Activated CD4-positive, alpha-beta T cell treated with anti-CD3 and anti-CD28 coated beads, Interleukin-2, Interleukin-6, amounts not matched to agents 100 ng/mL and 50 ng/mL, durations not matched to agents 16 hours and 8 hours (primary cell): ENCODE measurements at regions not wholly inside any gene's neighbourhood (a gene's known extent, or its start where the extent isn't known, plus 50 kb on each side); places are given as distances from the start of the nearest gene placed in this dataset.
"Not testable (repeated sequence)": the region's sequence is repeated elsewhere in the genome, so short reads cannot be mapped to it uniquely, and the experiment has no call there.

ENCODE experiments used
- DNase-seq: peaks from one replicate; pipeline ENCODE4 v3.0.0-alpha.2; 2020

- no peak for DNase-seq
Measured at GRCh38 chr1:70556541-70556940, 145.5 kb downstream of the CTH start.

GRCh38 chr1:70567167-70567566, 156.1 kb downstream of the CTH start:
- no peak for DNase-seq

DNA sequence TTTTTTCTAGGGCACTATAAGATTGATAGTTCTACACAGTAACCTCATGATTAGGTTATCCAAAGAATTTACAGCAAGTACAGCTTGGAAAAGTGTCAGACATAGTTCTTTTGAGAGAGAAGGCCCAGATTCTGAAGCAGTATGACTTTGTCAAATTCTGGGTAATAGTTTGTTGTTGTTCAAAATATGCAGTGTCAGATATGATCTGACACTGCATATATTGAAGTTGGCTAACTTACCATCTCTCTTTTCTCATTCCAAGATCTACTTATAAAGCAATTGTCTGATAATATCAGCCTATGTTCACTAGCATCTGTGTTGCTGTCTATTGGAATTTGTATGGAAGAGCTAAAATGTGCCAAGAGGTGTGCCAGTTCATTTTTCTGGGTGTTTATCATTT, 160.1 kb downstream of the CTH start:
- DNase-seq = no peak

- DNase-seq = no peak
Measured at GRCh38 chr1:70573317-70573843, 162.3 kb downstream of the CTH start.

DNA sequence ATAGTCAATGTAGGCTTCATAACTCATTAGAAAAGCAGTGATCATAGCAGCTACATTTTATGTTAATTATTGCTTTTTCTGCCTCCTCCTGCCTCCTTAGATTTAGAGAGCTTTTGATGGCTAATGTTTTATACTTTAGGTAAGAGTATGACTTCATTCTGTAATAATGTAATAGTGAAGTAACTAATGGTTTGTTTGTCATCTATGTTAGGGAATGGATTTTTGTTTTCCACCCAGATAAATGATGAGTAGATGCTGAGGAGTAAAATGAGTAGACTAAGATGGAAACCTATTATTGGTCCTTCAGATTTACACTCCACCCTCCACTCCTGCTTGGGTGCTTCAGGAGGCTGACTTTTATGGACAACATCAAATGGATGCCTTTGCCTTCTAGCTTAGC, 170.6 kb downstream of the CTH start:
- DNase-seq = no peak

DNA sequence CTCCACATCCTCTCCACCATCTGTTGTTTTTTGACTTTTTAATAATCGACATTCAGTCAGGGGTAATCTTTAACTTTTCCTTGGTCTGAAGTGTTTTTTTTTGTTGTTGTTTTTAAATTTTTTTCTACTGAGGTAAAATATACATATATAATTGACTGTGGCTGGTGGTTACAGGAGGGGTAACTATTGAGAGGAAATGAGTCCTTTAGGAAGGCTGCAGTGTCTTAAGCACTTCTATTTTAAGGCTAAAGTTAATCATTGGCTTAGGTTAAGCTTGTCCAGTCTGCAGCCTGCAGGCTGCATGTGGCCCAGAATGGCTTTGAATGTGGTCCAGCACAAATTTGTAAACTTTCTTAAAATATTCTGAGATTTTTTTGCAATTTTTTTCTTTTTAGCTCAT, 172.5 kb downstream of the CTH start:
- no peak for DNase-seq

DNA sequence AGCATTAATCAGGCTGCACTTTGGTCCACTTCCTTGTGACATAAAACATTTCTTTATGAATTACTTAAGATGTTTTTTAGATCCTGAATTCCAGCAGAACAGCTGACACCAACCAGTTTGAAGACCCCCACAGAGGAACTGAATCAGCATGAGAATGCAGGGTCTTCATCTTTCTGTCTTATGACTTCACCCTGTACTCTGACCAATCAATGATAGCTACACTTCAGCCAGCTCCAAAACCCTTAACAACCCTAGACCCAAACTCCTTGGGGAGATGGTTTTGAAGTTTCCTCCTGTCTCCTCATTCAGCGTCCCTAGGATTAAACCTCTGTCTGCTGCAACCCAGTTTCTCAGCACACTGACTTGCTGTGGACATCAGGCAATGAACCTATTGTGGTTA, 175.0 kb downstream of the CTH start:
- no peak for DNase-seq

- no peak for DNase-seq
Measured at GRCh38 chr1:70587872-70588366, 176.9 kb downstream of the CTH start.

GRCh38 chr1:70593551-70593950, 182.5 kb downstream of the CTH start:
- DNase-seq = not testable (repeated sequence)

DNA sequence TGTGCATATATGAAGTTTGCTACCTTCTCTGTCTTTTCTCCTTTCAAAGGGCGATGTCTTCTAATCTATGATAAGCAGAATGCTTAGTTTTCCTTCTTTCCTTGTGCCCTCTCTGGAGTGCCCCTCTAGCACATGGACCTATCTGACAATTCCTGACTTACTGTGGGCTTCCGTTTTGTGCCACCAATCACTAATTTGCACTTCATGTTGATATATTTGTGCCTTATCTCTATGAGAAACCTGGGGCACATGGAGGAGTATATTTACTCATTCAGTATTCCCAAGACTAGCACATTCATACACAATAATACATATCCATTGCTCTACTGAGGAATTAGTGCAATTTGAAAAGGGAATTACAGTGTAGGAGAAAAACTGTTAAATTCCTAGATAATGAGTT, 197.7 kb downstream of the CTH start:
- no peak for DNase-seq

DNA sequence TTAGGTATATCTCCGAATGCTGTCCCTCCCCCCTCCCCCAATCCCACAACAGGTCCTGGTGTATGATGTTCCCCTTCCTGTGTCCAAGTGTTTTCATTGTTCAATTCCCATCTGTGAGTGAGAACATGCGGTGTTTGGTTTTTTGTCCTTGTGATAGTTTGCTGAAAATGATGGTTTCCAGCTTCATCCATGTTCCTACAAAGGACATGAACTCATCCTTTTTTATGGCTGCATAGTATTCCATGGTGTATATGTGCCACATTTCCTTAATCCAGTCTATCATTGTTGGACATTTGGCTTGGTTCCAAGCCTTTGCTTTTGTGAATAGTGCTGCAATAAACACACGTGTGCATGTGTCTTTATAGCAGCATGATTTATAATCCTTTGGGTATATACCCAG, 199.1 kb downstream of the CTH start:
- not testable (repeated sequence) for DNase-seq

DNA sequence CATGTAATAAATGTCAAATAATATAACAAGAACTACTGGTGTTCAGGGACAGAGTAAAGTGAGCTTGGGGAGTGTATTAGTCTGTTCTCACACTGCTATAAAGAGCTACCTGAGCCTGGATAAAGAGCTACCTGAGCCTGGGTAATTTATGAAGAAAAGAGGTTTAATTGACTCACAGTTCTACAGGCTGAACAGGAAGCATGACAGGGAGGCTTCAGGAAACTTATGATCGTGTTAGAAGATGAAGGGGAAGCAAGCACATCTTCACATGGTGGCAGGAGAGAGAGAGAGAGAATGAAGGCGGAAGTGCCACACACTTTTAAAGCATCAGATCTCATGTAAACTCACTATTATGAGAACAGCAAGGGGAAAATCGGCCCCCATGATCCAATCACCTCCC, 205.9 kb downstream of the CTH start:
- DNase-seq = no peak

DNA sequence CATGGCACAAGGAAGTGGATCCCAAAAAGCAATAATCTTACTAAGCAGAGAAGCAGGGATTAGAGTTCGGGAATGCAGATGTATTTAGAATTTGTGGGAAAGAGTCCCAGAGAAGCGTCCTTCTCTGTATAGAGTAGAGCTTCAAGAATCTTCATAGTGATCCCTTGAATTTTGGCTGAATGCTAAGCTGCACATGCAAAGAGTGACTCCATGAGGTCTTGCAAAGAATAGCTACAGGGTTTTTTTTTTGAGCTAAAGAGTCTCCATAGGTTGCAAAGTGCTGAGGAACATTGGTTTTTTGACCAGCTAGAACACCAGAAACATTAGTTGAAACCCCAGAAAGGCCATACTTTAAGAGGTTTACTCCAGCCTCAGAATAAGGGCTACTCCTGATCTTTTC, 206.7 kb downstream of the CTH start:
- no peak for DNase-seq

GRCh38 chr1:70627910-70628309, 216.8 kb downstream of the CTH start:
- DNase-seq = no peak

DNA sequence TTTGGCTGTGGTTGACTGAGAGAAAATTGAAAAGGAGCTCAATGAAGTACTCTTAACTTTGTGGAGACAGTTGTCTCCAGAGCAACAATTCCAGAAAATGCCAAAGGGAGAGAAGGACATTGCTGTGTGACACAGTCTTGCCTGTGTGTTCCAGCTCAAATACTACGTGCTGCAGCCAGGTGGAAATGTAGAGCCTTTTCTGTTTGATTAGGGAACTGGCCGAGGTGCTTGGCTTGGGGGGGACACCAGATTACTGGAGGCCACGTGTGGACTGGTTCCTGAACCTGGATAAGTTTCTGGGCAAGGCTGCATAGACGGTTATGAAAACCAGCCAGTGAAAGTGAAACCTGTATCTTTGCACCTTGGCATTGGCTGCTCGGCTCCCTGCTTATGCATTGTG, 217.9 kb downstream of the CTH start:
- no peak for DNase-seq

- no peak for DNase-seq
Measured at GRCh38 chr1:70633004-70633403, 221.9 kb downstream of the CTH start.

DNA sequence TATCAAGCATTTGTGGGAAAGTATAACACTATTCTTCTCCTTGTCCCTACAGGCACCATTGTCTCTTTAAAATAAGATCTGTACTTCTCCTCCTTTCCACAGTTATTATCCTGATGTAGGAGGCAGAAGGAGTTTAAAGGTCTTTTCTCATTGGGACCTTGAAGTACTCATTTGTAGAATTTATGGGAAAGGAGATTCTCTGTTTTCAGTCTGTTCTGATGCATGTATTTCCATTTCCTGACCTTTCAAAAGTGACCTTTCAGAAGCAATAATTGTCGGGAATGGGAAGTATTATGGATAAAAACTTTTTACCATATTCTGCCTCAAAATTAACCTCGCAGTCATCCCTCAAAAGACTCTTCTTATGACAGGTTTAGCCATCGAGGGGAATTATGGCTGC, 224.8 kb downstream of the CTH start:
- no peak for DNase-seq

DNA sequence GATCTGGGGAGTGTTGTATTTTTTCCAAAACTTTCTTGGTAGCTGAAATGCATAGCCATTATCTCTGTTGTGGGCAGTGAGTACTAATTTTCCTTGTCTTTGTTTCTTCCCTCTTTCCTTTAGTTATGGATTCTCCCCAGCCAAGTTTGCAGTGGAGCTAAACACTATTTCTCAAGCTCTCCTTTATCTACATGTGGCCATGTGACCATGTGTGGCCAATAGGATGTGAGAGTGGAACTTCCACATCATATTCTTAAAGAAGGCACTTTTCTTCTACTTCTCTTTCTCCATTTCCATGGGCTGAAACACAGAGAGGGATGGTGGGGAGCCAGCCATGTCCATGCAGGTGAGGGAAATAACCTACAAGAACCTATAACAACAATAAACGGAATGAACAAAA, 230.8 kb downstream of the CTH start:
- no peak for DNase-seq

- no peak for DNase-seq
Measured at GRCh38 chr1:70656361-70656760, 245.3 kb downstream of the CTH start.

DNA sequence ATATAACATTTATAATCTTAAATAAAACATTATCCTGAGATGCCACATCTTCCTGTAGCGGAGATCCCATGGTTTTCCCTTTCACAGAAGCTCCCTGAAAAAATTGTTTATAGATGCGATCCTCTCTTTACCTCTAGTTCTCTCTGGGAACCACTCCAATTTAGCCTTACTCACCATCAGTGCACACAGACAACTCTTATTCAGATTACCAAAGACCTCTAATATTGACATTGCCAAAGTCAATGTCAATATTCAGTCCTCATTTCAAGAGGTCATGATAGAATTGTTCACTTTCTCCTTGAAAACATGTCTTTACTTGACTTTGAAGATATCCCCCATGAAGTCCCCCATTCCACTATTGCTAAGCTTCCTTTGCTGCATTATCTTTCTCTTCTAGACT, 248.8 kb downstream of the CTH start:
- no peak for DNase-seq

DNA sequence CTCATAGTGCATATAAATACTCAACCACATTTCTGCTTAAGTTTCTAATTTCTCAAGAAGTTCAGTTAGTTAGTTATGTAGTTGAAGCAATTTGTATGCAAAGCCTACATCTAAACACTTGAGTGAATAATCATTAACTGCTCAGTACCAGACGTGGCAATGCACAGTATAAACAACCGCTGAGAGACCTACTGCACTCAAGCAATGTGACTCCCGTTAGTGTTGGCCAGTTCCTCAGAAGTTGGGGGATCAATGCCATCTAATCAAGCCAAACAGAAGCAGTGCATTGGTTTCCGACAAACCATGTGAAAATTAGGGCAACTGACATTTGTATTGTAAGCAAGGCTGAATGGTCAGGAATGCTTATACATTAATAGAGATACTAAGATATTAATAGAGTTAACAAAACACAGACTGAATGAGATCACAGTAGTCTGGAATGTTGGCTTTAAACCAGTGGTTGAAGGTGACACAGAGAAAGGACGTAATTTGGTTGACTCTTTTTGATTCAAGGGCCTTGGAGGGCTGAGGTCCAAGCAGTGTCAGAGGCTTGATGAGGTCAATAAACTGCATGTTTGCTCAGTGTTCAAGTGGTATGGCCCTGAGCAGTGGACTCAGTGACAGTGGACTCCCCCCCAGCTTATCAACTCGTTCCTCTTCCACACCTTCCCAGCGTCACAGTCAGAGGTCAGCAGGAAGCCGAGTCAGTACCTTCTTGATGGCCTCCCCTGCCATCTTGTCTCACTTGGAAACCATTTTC, 255.5 kb downstream of the CTH start:
- DNase-seq = no peak

DNA sequence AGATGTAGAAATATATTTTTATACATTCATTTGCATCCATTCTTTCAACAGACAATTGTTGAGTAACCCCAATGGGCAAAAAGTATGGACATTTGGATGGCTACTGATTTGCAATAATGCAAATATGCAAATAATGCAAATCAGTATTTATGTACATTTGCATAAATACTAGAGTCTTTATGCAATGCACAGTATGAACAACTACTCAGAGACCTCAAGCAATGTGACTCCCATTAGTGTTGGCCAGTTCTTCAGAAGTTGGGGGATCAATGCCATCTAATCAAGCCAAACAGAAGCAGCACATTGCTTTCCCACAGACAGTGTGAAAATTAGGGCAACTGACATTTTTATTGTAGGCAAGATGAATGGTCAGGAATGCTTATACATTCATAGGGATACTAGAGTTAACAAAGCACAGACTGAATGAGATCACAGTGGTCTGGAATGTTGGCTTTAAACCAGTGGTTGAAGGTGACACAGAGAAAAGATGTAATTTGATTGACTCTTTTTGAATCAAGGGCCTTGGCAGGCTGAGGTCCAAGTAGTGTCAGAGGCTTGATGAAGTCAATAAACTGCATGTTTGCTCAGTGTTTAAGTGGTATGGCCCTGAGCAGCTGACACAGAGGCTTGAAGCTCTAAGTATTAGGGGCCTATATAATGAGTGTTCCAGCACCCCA, 256.6 kb downstream of the CTH start:
- DNase-seq = no peak

DNA sequence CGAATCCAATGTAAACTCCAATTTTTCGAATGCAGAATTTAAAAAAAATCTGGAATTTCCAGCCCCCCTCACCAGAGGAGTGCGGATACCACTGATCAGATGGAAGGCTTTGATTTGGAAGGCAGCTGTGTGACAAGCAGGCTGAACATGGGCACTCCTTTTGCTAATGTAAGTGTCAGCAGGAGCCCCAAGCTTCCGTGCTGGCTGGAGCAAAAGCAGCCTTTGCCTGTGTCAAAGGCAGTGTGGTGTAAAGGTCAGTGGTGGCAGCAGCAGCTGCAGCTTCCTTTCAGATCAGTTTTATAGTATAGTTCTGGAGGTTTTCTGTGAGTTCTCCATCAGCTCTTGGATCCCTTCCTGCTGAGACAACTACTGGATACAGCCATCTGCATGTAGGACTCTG, 259.9 kb downstream of the CTH start:
- no peak for DNase-seq

DNA sequence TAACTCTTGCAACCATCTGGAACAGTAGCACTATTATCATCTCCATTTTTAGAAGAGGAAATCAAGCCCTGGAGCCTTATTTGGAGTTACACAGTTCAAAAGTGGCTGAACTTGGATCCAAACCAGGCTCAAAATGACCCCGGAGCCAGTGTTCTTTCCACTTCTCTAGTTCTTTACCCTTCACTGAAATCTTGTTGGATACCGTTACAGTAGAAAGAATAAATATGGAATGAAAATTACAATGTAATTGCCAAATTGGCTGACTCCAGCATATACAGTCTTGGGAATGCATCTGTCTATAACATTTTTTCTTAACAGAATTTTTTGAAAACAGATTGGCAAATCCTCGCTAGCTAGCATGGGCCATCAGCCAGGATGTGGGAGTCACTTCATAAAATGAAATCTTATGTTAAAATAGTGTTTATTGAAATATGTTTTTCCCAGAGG, 261.4 kb downstream of the CTH start:
- DNase-seq = no peak
